ENCODE measurements at regions not wholly inside any gene's neighbourhood (a gene's known extent, or its start where the extent isn't known, plus 50 kb on each side); places are given as distances from the start of the nearest gene placed in this dataset.

DNA sequence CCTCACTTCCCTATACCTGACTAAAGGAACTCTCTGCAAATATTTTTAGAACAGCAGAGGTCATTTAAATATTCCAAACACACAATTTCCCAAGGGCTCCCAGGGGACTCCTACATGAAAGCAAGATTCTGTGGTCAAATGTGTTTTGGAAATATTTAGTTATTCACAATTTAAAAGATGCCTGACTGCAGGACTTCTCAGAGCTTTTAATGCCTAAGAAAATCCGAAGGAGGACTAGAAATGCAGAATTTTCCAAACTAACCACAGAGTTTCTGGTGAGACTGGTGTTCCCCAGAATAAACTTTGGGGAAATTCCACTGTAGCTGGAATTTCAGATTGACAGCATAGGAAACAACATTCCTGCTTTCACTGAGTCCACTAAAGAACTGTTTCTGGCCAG lies 84.8 kb upstream of the MAP1LC3B2 start:
- intact Hi-C loops (cut with micrococcal nuclease), result no loop called here
- Mint-ChIP-seq H3K36me3 (ENCODE audit: low read depth) (peaks cover 5% of the 10 kb centered on the region), H3K4me3 (ENCODE audit: low read depth) (no peak overlapping the region), H3K9me3 (peaks cover 21% of the 10 kb centered on the region), H3K4me1 (ENCODE audit: low read depth) (no peaks in the 10 kb centered on the region), H3K27me3 (ENCODE audit: low read depth) (peaks cover 2% of the 10 kb centered on the region), H3K27ac (no peak overlapping the region)
- no peak for DNase-seq (ENCODE audit: low spot score)

DNA sequence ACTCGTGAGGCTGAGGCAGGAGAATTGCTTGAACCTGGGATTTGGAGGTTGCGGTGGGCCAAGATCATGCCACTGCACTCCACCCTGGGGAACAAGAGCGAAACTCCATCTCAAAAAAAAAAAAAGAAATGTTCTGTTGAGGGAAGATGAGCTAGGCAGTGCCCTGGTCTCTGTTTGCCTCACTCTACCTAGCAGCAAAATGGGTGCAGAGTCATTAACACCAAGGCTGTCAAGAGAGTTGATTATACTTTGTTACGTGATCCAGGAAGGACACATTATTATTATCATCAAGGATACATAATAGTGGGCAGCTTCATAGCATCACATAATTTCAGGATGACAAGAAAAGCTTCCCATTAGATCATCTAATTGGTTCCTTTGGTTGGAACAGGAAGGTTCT lies 84.3 kb upstream of the MAP1LC3B2 start:
- peaks cover 5% of the 10 kb centered on the region for H3K36me3 Mint-ChIP-seq (ENCODE audit: low read depth)
- no peaks in the 10 kb centered on the region for H3K4me1 Mint-ChIP-seq (ENCODE audit: low read depth)
- no peak overlapping the region for H3K4me3 Mint-ChIP-seq (ENCODE audit: low read depth)
- H3K27me3 Mint-ChIP-seq (ENCODE audit: low read depth), result peaks cover 2% of the 10 kb centered on the region
- H3K9me3 Mint-ChIP-seq, result peaks cover 21% of the 10 kb centered on the region
- intact Hi-C loops (cut with micrococcal nuclease), result no loop called here
- no peak overlapping the region for H3K27ac Mint-ChIP-seq
- DNase-seq (ENCODE audit: low spot score), result no peak

DNA sequence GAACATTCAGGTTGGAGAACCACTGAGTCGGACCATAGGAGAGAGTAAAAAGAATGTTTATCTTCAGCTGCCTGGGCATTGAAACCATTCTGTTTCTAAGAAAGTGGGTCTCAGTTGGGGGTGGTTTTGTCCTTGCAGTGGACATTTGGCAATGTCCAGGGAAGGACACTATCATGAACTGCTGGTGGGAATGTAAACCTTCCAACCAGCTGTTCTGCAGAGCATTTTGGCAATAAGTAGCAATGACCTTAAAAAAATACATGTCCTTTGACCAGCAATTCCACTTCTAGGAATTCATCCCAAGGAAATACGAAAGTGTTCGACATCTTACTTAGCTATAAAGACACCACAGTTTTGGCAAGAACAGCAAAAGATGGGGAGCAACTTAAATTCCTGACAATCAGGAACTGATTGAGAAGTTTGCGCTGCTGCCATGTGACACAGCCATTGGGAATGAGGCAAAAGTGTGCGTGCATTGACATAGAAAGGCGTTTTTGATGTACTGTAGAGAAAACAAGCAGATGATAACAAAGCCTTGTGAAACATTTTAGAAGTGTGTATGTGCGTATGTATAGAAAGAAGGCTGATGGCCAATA lies 82.9 kb upstream of the MAP1LC3B2 start:
- intact Hi-C loops (cut with micrococcal nuclease), result no loop called here
- no peak for DNase-seq (ENCODE audit: low spot score)
- Mint-ChIP-seq H3K36me3 (ENCODE audit: low read depth) (peaks cover 5% of the 10 kb centered on the region), H3K27ac (no peak overlapping the region), H3K27me3 (ENCODE audit: low read depth) (peaks cover 3% of the 10 kb centered on the region), H3K9me3 (peaks cover 21% of the 10 kb centered on the region), H3K4me1 (ENCODE audit: low read depth) (peaks cover 4% of the 10 kb centered on the region), H3K4me3 (ENCODE audit: low read depth) (no peak overlapping the region)

DNA sequence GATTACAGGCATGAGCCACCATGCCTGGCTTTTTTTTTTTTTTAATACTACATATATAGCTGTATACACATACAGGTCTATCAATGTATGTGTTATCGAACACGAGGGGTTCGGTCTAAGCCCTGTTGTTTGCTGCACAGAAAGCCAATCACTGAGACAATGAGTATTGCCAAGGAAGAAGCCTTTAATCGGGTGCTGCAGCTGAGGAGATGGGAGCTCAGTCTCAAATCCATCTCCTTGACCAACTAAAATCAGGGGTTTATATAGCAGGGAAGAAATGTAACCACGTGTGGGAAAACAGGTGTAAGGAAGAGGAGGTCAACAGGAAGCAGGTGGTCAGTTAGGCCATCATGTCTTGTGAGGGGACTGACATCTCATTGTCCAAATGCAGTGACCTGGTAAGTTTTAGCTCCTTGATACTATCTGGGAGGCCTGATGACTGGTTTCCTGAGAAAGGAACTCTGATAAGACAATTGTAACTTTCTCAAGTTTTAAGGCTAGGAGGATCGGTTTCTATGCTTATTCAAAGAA lies 80.9 kb upstream of the MAP1LC3B2 start:
- DNase-seq (ENCODE audit: low spot score), result no peak
- H3K9me3 Mint-ChIP-seq, result peaks cover 21% of the 10 kb centered on the region
- peaks cover 5% of the 10 kb centered on the region for H3K36me3 Mint-ChIP-seq (ENCODE audit: low read depth)
- H3K4me1 Mint-ChIP-seq (ENCODE audit: low read depth), result peaks cover 4% of the 10 kb centered on the region
- intact Hi-C loops (cut with micrococcal nuclease), result no loop called here
- H3K27me3 Mint-ChIP-seq (ENCODE audit: low read depth), result peaks cover 3% of the 10 kb centered on the region
- H3K4me3 Mint-ChIP-seq (ENCODE audit: low read depth), result no peak overlapping the region
- no peak overlapping the region for H3K27ac Mint-ChIP-seq

DNA sequence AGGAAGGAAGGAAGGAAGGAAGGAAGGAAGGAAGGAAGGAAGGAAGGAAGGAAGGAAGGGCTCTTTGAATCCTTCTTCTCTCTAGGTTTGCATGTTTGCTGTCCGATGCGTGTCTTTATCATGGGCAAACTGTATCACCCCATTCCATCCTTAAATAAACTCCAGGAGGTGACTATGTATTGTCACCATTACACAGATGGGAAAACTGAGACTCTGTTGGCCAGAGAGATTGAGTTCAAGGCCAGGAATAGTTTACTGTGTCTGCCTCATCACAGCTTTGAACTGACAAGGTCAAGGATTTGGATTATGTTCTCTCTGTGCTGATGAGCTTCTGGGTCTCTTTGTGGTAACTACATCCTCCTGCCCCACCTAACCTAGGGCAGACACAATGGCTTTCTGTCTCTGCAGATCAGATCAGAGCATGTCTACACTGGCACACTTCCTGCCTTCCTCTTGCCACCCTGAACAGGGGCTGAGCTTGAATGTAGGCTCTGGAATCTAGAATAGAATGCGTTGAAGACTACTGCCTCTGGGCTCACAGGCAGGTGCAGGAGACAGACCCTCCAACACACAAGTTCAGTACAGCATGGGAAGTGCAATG lies 78.9 kb upstream of the MAP1LC3B2 start:
- peaks cover 7% of the 10 kb centered on the region for H3K27me3 Mint-ChIP-seq (ENCODE audit: low read depth)
- peaks cover 4% of the 10 kb centered on the region for H3K4me1 Mint-ChIP-seq (ENCODE audit: low read depth)
- peaks cover 5% of the 10 kb centered on the region for H3K36me3 Mint-ChIP-seq (ENCODE audit: low read depth)
- no peak overlapping the region for H3K4me3 Mint-ChIP-seq (ENCODE audit: low read depth)
- H3K9me3 Mint-ChIP-seq, result peaks cover 18% of the 10 kb centered on the region
- no peak for DNase-seq (ENCODE audit: low spot score)
- H3K27ac Mint-ChIP-seq, result no peak overlapping the region
- intact Hi-C loops (cut with micrococcal nuclease), result no loop called here

DNA sequence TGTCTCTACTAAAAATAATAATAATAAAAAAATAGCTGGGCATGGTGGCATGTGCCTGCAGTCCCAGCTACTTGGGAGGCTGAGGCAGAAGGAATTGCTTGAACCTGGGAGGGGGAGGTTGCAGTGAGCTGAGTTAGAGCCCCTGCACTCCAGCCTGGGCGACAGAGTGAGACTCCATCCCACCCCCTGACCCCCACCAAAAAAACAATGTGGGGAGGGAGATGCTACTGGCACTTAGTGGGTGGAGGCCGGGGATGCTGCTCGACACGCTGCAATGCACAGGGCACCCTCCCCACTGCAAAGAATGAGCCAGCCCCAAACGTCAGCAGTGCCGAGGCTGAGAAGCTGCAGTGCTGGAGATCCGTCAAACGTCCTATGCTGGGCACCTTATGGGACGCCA lies 77.5 kb upstream of the MAP1LC3B2 start:
- peaks cover 6% of the 10 kb centered on the region for H3K9me3 Mint-ChIP-seq
- intact Hi-C loops (cut with micrococcal nuclease), result no loop called here
- peaks cover 7% of the 10 kb centered on the region for H3K27me3 Mint-ChIP-seq (ENCODE audit: low read depth)
- no peak overlapping the region for H3K4me3 Mint-ChIP-seq (ENCODE audit: low read depth)
- H3K4me1 Mint-ChIP-seq (ENCODE audit: low read depth), result peaks cover 4% of the 10 kb centered on the region
- H3K27ac Mint-ChIP-seq, result no peak overlapping the region
- H3K36me3 Mint-ChIP-seq (ENCODE audit: low read depth), result no peaks in the 10 kb centered on the region
- no peak for DNase-seq (ENCODE audit: low spot score)

DNA sequence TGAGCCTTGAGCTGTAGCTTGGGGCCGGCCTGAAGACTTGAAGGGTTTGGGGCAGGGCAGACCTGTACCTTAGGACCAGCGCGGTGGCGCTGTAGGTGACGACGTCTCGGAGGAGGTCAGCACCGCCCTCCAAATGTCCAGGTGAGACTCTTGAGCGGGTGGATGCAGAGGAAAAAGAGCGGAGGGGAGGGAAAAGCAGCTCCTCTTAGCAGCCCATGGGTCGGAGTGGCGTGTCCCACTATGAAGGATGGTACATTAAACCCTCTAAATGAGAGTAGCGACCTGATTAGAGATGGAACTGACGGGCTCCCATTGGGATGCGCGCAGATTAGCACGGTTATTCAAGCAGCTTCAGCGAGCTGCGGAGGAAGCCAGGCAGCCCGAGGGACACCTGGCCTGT lies 77.0 kb upstream of the MAP1LC3B2 start:
- no peak for DNase-seq (ENCODE audit: low spot score)
- peaks cover 4% of the 10 kb centered on the region for H3K4me1 Mint-ChIP-seq (ENCODE audit: low read depth)
- no peak overlapping the region for H3K27ac Mint-ChIP-seq
- H3K9me3 Mint-ChIP-seq, result peaks cover 10% of the 10 kb centered on the region
- H3K4me3 Mint-ChIP-seq (ENCODE audit: low read depth), result no peak overlapping the region
- intact Hi-C loops (cut with micrococcal nuclease), result no loop called here
- no peaks in the 10 kb centered on the region for H3K36me3 Mint-ChIP-seq (ENCODE audit: low read depth)
- H3K27me3 Mint-ChIP-seq (ENCODE audit: low read depth), result peaks cover 7% of the 10 kb centered on the region

DNA sequence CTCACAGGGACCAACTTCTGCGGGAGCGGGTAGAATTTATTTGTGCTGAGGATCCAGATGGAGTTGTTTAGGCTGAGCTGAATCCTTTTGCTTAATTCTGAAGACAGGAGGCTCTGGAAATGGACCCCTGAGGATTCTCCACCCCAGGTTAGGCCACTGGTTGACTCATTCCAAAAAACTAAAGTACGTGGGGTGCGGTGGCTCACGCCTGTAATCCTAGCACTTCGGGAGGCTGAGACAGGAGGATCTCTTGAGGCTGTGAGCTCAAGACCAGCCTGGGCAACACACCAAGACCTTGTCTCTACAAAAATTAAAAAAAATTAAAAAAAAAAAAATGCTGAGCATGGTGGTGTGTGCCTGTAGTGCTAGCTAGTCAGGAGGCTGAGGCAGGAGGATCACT lies 76.3 kb upstream of the MAP1LC3B2 start:
- intact Hi-C loops (cut with micrococcal nuclease), result no loop called here
- H3K9me3 Mint-ChIP-seq, result peaks cover 10% of the 10 kb centered on the region
- H3K27me3 Mint-ChIP-seq (ENCODE audit: low read depth), result peaks cover 7% of the 10 kb centered on the region
- no peak overlapping the region for H3K4me3 Mint-ChIP-seq (ENCODE audit: low read depth)
- H3K27ac Mint-ChIP-seq, result no peak overlapping the region
- peaks cover 4% of the 10 kb centered on the region for H3K4me1 Mint-ChIP-seq (ENCODE audit: low read depth)
- no peak for DNase-seq (ENCODE audit: low spot score)
- no peaks in the 10 kb centered on the region for H3K36me3 Mint-ChIP-seq (ENCODE audit: low read depth)

DNA sequence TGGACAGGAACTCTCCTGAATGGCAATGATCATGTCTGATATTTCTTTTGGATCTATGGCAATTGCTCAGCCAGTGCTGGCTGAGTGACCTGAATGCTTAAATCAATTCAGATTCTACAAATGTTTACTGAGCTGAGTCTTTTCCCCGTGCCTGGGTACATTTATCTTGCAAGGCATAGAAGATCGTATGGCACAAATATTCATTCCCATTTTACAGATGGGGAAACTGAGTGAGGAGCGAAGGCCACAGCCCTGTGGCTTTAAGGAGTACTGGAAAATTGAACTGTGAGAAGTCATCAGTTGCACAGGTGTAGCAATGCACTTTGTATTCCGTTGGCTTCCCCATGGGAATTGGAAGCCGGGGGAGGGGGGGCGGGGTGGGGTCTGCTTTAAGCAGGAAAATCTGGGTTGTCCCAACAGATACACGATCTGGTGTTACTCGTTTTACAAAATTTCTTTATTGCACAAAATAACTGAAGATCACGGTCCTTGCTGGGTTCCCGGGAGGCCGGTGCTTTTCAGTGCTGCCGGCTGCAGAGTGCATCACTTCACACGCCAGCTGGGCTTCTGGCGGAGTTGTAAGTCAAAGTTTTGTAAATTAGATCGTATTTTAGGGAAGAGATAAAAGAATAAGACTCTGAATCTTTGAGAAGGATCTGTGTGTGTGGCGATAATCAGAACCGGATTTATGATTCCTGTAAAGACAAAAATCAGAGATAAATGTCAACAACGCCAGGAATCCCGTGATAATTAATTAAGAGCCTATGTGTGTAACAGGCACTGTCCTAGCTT lies 75.0 kb upstream of the MAP1LC3B2 start:
- peaks cover 9% of the 10 kb centered on the region for H3K9me3 Mint-ChIP-seq
- DNase-seq (ENCODE audit: low spot score), result no peak
- H3K27ac Mint-ChIP-seq, result no peak overlapping the region
- H3K36me3 Mint-ChIP-seq (ENCODE audit: low read depth), result no peaks in the 10 kb centered on the region
- peaks cover 7% of the 10 kb centered on the region for H3K27me3 Mint-ChIP-seq (ENCODE audit: low read depth)
- no peak overlapping the region for H3K4me3 Mint-ChIP-seq (ENCODE audit: low read depth)
- intact Hi-C loops (cut with micrococcal nuclease), result no loop called here
- H3K4me1 Mint-ChIP-seq (ENCODE audit: low read depth), result peaks cover 4% of the 10 kb centered on the region

DNA sequence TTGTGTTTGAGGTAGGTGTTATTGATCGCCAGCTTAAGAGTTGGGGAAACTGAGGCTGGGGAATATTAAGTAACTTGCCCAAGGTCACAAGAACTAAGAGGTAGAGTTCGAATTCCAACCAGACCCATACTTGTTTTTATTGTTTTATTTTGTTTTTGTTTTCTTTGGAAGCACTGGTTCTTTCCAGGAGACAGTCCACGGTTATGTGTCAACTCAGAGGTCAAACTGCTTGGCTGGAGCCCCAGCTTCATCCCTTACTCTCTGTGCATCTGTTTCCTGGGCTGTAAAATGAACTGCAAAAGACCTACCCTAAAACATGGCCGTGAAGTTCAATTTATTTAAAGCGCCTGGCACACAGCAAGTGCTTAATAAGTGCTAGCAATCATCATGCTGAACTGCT lies 74.4 kb upstream of the MAP1LC3B2 start:
- Mint-ChIP-seq H3K9me3 (peaks cover 9% of the 10 kb centered on the region), H3K4me1 (ENCODE audit: low read depth) (peaks cover 4% of the 10 kb centered on the region), H3K27me3 (ENCODE audit: low read depth) (peaks cover 7% of the 10 kb centered on the region), H3K4me3 (ENCODE audit: low read depth) (no peak overlapping the region), H3K27ac (no peak overlapping the region), H3K36me3 (ENCODE audit: low read depth) (no peaks in the 10 kb centered on the region)
- DNase-seq (ENCODE audit: low spot score), result no peak
- intact Hi-C loops (cut with micrococcal nuclease), result no loop called here

DNA sequence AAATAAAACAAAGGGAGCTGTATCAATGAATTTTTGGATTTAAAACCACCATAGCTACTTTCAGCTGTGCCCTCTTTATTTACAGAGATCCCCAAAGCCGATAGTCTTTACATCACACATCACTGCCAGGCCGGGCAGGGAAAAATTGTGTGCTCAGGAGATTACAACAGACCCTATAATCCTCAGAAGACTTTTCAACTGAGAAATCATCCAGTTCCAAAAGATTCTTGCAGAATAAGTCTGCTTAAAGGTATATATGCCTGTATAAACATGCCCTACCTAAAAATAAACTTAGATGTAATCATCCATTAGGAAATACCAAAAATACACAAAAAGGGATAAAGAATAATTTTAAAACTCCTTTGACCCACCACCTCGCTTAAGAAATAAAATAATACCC lies 70.1 kb upstream of the MAP1LC3B2 start:
- intact Hi-C loops (cut with micrococcal nuclease), result no loop called here
- Mint-ChIP-seq H3K36me3 (ENCODE audit: low read depth) (no peaks in the 10 kb centered on the region), H3K27ac (no peak overlapping the region), H3K4me3 (ENCODE audit: low read depth) (no peak overlapping the region), H3K4me1 (ENCODE audit: low read depth) (no peaks in the 10 kb centered on the region), H3K27me3 (ENCODE audit: low read depth) (no peaks in the 10 kb centered on the region), H3K9me3 (peaks cover 9% of the 10 kb centered on the region)
- no peak for DNase-seq (ENCODE audit: low spot score)

DNA sequence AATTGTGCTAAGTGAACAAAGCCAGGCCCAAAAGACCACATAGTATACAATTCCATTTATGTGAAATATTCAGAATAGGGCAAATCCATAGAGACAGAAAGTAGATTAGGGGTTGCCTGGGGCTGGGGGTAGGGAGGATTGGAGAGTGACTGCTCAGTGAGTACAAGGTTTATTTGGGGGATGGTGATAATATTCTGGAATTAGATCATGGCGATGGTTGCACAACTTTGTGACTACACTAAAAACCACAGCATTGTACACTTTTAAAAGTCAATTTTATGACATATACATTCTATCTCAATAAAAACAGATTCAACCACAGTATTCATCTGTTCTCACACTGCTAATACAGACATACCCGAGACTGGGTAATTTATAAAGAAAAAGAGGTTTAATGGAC lies 68.7 kb upstream of the MAP1LC3B2 start:
- DNase-seq (ENCODE audit: low spot score), result no peak
- Mint-ChIP-seq H3K36me3 (ENCODE audit: low read depth) (no peaks in the 10 kb centered on the region), H3K27ac (no peak overlapping the region), H3K4me1 (ENCODE audit: low read depth) (no peaks in the 10 kb centered on the region), H3K27me3 (ENCODE audit: low read depth) (no peaks in the 10 kb centered on the region), H3K4me3 (ENCODE audit: low read depth) (no peak overlapping the region), H3K9me3 (peaks cover 9% of the 10 kb centered on the region)
- intact Hi-C loops (cut with micrococcal nuclease), result no loop called here

DNA sequence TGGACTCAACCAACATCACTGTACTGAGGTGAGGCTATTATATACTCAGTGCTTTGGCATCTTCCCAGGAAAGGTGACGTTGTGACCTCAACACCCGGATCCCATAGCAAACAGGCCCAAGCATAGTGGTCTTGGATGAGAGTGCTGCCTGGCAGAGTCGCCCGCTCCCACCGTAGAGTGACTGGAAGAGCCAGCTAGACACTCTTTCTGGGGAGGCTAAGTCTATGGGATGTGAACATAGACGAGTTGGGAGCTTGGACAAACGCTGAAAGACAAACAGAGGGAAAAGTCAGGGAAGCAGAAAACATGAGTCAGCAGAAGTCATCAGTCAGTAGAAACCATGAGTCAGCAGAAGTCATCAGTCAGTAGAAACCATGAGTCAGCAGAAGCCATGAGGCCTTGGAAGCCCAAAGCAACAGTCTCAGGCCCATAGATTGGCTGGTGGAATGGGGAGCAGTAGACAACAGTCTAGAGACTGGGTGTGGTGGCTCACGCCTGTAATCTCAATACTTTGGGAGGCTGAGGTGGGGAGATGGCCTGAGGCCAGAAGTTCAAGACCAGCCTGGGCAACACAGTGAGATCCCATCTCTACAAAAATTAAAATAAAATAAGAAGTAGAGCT lies 66.4 kb upstream of the MAP1LC3B2 start:
- H3K27ac Mint-ChIP-seq, result no peak overlapping the region
- intact Hi-C loops (cut with micrococcal nuclease), result no loop called here
- H3K4me1 Mint-ChIP-seq (ENCODE audit: low read depth), result no peaks in the 10 kb centered on the region
- no peaks in the 10 kb centered on the region for H3K36me3 Mint-ChIP-seq (ENCODE audit: low read depth)
- H3K9me3 Mint-ChIP-seq, result peaks cover 5% of the 10 kb centered on the region
- no peaks in the 10 kb centered on the region for H3K27me3 Mint-ChIP-seq (ENCODE audit: low read depth)
- no peak for DNase-seq (ENCODE audit: low spot score)
- H3K4me3 Mint-ChIP-seq (ENCODE audit: low read depth), result no peak overlapping the region

All from activated T-helper 2 cell treated with anti-CD3 and anti-CD28 coated beads, Interferon-gamma antibody, Interleukin-2, Interleukin-4, amounts not matched to agents 10 μg/mL and 5 μg/mL and 100 μg/mL, durations not matched to agents 14 hours and 24 hours and 36 hours (primary cell).